Testis (tissue), 2 donors: ENCODE measurements at regions not wholly inside any gene's neighbourhood (a gene's known extent, or its start where the extent isn't known, plus 50 kb on each side); places are given as distances from the start of the nearest gene placed in this dataset.

Experiments used
- DNase-seq: peaks from one replicate; pipeline ENCODE4 v3.0.0-alpha.2; 2019
- H3K27ac ChIP-seq, 2 donors: fragments of 200-600 bp; sonication (generic); one replicate each; pipeline ENCODE4 v1.5.1; 2019
- H3K27me3 ChIP-seq: fragments of 200-600 bp; sonication (generic); one replicate; pipeline ENCODE4 v1.5.1; 2019
- H3K36me3 ChIP-seq: fragments of 200-600 bp; sonication (generic); one replicate; pipeline ENCODE4 v1.5.1; 2017; ENCODE audit warnings: low read depth; ENCODE audit errors: missing control alignments
- H3K4me1 ChIP-seq: fragments of 200-600 bp; sonication (generic); one replicate; pipeline ENCODE4 v1.5.1; 2019
- H3K4me3 ChIP-seq, 2 donors: fragments of 200-600 bp; sonication (generic); one replicate each; pipeline ENCODE4 v1.5.1; 2017 to 2019
- H3K9me3 ChIP-seq: fragments of 200-600 bp; sonication (generic); one replicate; pipeline ENCODE4 v1.5.1; 2017
- POLR2A ChIP-seq: fragments of 450-650 bp; IDR thresholded peaks from one replicate; pipeline ENCODE4 v1.6.1; 2017; ENCODE audit warnings: antibody characterized with exemption, mild to moderate bottlenecking, moderate library complexity
- WGBS, 2 donors: methylation state at CpG; one replicate each; pipeline ENCODE4 v1.1.5; 2018; 5-methylcytosine and 5-hydroxymethylcytosine counted together
- intact Hi-C: fragments of 100-400 bp; cut with DNase I; formaldehyde crosslinking; loops from one replicate; pipeline ENCODE4 v1.15.1; 2023; ENCODE audit warnings: low total_unique reads
- TF ChIP-seq, protein P1 (sequence below), 3 experiments: fragments of 450-650 bp in 2 of 3; fragments of 200-600 bp in 1 of 3; sonication (generic) in 1 of 3; IDR thresholded peaks; one replicate each; pipeline ENCODE4 v1.5.1; 2016 to 2019; ENCODE audit warnings: antibody characterized with exemption in 3 of 3, mild to moderate bottlenecking in 2 of 3, moderate library complexity in 1 of 3

DNA sequence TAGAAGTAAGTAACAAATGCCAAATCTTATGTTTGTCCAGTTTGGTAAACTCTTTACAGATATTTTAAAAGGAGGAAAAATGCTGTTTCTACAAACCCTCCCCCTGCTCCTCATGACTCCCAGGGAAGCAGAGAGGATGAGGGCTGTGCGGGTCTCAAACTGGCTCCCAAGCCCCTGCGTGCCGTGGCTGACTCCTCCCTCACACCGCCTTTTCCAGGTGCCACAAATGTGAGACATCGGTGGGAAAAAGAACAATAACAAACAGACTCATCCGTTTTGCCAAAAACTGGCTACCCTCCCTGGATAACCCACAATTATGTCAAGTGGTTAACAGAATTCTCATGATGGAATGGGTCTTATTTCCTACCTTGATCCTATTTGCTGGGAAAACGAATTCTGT is 594.6 kb downstream of the PTPRU start:
- DNase-seq = no peak
- no peaks in the 10 kb centered on the region for H3K4me1 ChIP-seq
- H3K27ac ChIP-seq = no peak overlapping the region
- no peak overlapping the region for H3K4me3 ChIP-seq
- intact Hi-C loops = no loop called here
- TF ChIP-seq, protein P1, sequence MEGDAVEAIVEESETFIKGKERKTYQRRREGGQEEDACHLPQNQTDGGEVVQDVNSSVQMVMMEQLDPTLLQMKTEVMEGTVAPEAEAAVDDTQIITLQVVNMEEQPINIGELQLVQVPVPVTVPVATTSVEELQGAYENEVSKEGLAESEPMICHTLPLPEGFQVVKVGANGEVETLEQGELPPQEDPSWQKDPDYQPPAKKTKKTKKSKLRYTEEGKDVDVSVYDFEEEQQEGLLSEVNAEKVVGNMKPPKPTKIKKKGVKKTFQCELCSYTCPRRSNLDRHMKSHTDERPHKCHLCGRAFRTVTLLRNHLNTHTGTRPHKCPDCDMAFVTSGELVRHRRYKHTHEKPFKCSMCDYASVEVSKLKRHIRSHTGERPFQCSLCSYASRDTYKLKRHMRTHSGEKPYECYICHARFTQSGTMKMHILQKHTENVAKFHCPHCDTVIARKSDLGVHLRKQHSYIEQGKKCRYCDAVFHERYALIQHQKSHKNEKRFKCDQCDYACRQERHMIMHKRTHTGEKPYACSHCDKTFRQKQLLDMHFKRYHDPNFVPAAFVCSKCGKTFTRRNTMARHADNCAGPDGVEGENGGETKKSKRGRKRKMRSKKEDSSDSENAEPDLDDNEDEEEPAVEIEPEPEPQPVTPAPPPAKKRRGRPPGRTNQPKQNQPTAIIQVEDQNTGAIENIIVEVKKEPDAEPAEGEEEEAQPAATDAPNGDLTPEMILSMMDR (IDR thresholded peaks at IDR 0.05) = no peak
- TF ChIP-seq POLR2A = no peak
- no peaks in the 10 kb centered on the region for H3K9me3 ChIP-seq
- H3K27me3 ChIP-seq = no peaks in the 10 kb centered on the region
- WGBS, 2 donors = 84 to 91% methylated on average over 7 of the region's 7 CpGs
- H3K36me3 ChIP-seq = no peaks in the 10 kb centered on the region

DNA sequence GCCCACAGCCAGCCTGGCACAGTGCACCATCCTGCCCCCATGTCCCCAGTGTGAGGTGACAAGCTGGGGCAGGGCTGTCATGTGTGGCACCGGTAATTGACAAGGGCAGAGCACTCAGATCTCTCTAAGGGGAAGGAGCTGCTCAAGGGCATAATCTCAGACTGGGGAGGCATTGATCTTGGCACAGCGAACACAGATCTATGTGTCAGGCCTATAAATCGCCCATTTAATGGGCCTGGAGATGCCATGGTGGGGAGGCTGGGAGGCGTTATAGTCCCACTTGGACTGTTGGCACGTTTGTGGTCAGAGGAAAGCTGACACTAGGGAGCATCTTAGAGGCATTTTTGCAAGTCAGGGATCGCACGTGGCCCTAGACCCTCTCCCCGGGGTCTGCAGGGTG is 594.1 kb downstream of the PTPRU start:
- WGBS, 2 donors = 61 to 72% methylated on average over 5 to 8 of the region's 8 CpGs
- H3K9me3 ChIP-seq = no peaks in the 10 kb centered on the region
- no peaks in the 10 kb centered on the region for H3K4me1 ChIP-seq
- no peak overlapping the region for H3K27ac ChIP-seq
- TF ChIP-seq, protein P1 (IDR thresholded peaks at IDR 0.05) = no peak
- TF ChIP-seq POLR2A = no peak
- H3K36me3 ChIP-seq = no peaks in the 10 kb centered on the region
- no peaks in the 10 kb centered on the region for H3K27me3 ChIP-seq
- intact Hi-C loops = no loop called here
- no peak overlapping the region for H3K4me3 ChIP-seq
- DNase-seq = no peak

DNA sequence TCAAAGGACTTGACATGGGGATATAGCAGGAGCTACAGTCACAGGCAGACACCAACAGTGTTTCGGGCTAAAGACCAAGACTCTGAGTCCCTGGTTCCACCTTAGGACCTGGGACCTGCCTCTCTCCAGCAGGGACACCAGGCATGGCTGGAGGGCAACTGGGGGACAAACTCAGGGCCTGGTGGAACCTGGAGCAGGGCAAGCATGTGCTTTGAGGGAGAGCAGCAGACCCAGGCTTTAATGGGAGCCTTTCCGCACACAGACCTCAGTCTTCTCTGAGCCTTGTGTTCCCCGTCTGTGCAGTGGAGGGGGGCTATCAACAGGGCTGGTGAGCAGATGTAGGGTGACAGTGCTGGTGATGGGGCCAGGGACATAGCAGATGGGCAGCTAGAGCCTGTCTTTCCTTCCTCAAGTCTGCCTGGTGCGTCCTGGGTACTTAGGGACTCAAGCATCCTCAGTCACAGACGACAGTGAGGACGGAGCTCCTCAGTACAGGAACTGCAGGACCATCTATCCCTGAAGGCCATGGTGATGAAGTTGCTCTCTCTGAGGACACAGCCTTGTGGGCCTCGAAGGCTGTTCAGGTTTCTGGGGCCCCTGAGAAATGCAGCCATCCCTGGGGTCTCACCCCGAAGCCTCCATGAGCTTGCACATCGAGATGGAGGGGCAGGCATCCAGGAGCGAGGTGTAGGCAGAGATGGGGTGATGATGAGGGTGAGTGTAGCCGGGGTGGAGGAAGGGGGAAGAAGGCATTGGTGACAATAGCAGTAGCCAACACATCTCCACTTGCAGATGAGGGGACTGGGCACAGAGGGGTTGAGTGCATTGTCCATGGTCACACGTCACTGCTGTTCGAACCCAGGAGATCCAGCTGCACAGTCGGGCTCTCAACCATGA is 593.4 kb downstream of the PTPRU start:
- Histone ChIP-seq H3K36me3 (no peaks in the 10 kb centered on the region), H3K9me3 (no peaks in the 10 kb centered on the region), H3K4me3 (no peak overlapping the region), H3K4me1 (no peaks in the 10 kb centered on the region), H3K27ac (no peak overlapping the region), H3K27me3 (no peaks in the 10 kb centered on the region)
- TF ChIP-seq, protein P1 (IDR thresholded peaks at IDR 0.05) = no peak
- TF ChIP-seq POLR2A = no peak
- WGBS, 2 donors = 92 to 93% methylated on average over 9 to 14 of the region's 14 CpGs
- intact Hi-C loops = no loop called here
- DNase-seq = no peak

DNA sequence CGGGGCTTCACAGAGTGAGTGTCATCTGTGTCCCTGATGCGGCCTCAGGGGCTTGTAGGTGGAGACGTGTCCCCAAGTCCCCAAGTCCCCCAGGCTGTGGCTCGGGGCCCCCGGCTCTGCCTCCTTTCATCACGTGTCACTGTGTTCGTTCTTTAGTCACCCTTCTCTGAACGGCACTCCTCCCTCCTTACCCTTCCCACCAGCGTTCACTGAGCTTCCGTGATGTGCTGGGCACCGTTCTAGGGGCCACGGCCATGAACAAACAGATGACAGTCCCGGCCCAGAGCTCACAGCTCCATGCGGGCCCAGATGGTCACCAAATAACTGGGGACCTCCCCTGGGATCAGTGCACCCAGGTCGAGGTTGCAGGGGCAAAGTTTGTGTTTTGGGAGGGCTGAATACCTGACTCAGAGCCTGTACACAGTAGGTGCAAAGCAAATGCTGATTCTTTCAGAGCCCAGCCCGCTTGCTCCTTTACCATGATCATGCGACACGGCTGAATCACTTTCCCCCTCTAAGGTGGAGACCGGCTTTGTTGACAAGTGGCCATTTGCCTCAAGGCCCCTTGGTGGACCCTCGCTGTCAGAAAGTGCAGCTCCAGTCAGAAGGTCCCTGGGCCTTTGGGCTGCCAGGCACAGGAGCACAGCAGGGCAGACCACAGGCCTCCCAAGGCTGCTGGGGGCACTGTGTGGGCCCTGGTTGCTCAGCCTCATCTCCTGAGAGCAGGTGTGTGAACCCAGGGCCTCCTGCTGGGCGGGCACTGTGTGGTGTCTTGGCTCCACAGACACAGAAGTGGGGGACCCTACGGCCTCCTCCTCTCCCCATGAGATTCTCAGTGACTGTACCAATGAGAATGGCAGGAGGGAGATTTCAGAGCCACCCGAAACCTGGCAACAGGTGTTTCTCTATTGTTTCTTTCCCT is 592.5 kb downstream of the PTPRU start:
- no peaks in the 10 kb centered on the region for H3K4me1 ChIP-seq
- WGBS, 2 donors = 80 to 86% methylated on average over 19 to 23 of the region's 23 CpGs
- TF ChIP-seq POLR2A = no peak
- TF ChIP-seq, protein P1 (IDR thresholded peaks at IDR 0.05) = no peak
- intact Hi-C loops = no loop called here
- no peak overlapping the region for H3K4me3 ChIP-seq
- H3K27me3 ChIP-seq = no peaks in the 10 kb centered on the region
- H3K36me3 ChIP-seq = no peaks in the 10 kb centered on the region
- no peak for DNase-seq
- H3K27ac ChIP-seq = no peak overlapping the region
- H3K9me3 ChIP-seq = no peaks in the 10 kb centered on the region
